NT2/D1 (cell line): ENCODE measurements at regions not wholly inside any gene's neighbourhood (a gene's known extent, or its start where the extent isn't known, plus 50 kb on each side); places are given as distances from the start of the nearest gene placed in this dataset.

Source experiments
- DNase-seq: peaks from one replicate; pipeline ENCODE4 v3.0.0-alpha.2; 2011; ENCODE audit warnings: low read depth, low spot score
- H3K27me3 ChIP-seq: 2 replicates; pipeline ENCODE4 v1.6.0; 2011; ENCODE audit warnings: mild to moderate bottlenecking; ENCODE audit not compliant: insufficient read length, insufficient read depth
- H3K36me3 ChIP-seq: 2 replicates; pipeline ENCODE4 v1.6.1; 2011; ENCODE audit warnings: mild to moderate bottlenecking, low read length, mixed read lengths; ENCODE audit not compliant: insufficient read depth, insufficient read length
- H3K4me1 ChIP-seq: 2 replicates; pipeline ENCODE4 v1.5.1; 2011; ENCODE audit not compliant: insufficient read depth, insufficient read length
- H3K4me3 ChIP-seq: 2 replicates; pipeline ENCODE4 v1.5.1; 2011; ENCODE audit warnings: low read depth; ENCODE audit not compliant: insufficient read length
- H3K9ac ChIP-seq: 2 replicates; pipeline ENCODE4 v1.6.0; 2011; ENCODE audit warnings: low read depth; ENCODE audit not compliant: insufficient read length
- H3K9me3 ChIP-seq: 2 replicates; pipeline ENCODE4 v1.5.1; 2011; ENCODE audit warnings: mild to moderate bottlenecking, low read length; ENCODE audit not compliant: insufficient read depth
- SUZ12 ChIP-seq: IDR thresholded peaks from 2 replicates; pipeline ENCODE4 v1.6.1; 2011; ENCODE audit not compliant: insufficient read length, insufficient read depth; ENCODE audit errors: extremely low read depth
- YY1 ChIP-seq: IDR thresholded peaks from 2 replicates; pipeline ENCODE4 v1.6.1; 2011; ENCODE audit not compliant: insufficient read length, insufficient read depth
- ZNF274 ChIP-seq: IDR thresholded peaks from 2 replicates; pipeline ENCODE4 v1.6.1; 2011; ENCODE audit warnings: mild to moderate bottlenecking, low read depth, low read length

DNA sequence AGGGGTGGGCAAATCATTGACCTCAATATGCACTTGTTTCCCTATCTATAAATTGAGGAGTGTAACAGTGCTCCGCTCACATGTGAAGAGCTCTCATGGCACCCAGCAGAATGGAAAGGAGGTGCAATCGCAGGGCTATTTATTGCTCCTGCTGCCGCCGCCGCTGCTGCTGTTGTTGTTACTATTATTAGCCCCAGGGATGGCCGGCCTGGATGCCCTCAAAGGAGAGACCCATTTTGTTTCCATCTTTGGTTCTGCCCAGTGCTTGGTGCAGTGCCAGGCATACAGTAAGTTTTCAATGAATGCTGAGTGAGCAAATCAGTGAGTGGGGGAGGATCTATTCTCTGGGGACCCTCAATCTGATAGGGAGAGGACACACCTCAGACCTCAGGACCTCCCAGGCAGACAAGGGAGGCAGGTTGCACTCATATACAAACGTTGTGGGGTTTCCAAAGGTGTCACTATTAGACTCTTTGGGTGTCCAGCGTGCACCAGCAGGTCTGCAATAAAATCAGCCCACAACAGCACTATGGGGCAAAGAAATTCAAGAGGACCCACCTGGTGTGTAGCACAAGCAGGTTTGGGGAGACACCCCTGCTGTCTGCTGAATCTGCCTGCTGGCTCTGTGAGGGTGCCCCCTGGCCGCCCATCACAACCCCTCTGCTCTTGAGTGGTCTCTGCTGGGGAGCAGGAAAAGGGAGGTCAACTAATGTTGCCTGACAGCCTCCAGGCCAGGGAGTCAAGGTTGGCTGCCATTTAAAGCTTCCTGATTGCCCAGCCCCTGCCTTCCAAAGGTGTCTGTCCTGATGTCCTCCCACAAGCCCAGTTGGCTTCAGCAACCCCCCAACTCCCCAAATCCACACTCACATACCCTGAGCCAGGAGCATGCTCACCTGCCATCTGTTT is 136.3 kb downstream of the ACTL8 start:
- Histone ChIP-seq H3K9ac (no peak overlapping the region), H3K4me3 (no peak overlapping the region), H3K9me3 (no peaks in the 10 kb centered on the region), H3K4me1 (no peaks in the 10 kb centered on the region), H3K36me3 (no peaks in the 10 kb centered on the region), H3K27me3 (peaks cover 2% of the 10 kb centered on the region)
- no peak for DNase-seq
- TF ChIP-seq ZNF274 (no peak), YY1 (no peak), SUZ12 (no peak)

DNA sequence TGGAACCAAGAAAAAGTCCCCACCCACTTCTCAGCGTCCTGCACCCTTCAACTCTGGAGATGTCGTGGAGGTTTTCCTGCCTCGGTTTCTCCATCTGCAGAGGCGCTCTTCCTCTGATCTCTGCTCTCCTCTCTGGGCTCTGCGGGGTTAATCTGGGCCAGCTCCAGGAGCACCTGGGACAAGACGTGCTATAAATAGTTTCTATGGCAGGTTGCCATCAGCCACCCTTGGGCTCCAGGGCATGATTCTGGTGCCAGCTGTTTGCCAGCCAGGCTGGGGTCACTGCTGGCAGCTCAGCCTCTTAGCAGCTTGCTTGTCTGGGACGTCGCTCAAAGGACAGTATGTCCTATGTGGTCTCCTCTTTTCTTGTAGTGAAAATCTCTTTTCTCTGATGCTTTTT is 137.1 kb downstream of the ACTL8 start:
- TF ChIP-seq ZNF274: no peak
- TF ChIP-seq YY1: no peak
- no peak for TF ChIP-seq SUZ12
- H3K4me3 ChIP-seq: no peak overlapping the region
- H3K4me1 ChIP-seq: no peaks in the 10 kb centered on the region
- DNase-seq: no peak
- no peaks in the 10 kb centered on the region for H3K36me3 ChIP-seq
- peaks cover 2% of the 10 kb centered on the region for H3K27me3 ChIP-seq
- no peaks in the 10 kb centered on the region for H3K9me3 ChIP-seq
- no peak overlapping the region for H3K9ac ChIP-seq

DNA sequence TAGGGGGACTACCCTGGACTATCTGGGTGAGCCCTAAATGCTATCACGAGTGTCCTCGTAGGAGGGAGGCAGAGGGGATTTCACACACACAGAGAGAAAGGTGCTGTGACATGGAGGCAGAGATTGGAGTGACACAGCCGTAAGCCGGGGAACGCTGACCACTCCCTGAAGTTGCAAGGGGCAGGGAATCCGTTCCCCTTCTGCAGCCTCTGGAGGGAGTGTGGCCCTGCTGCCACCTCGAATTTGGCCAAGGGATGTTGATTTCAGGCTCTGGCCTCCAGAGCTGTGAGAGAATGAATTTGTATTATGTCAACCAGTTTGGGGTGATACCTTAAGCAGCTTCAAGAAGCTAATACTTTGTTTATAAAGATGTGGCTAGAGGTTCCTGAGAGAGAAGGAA is 137.7 kb downstream of the ACTL8 start:
- Histone ChIP-seq H3K27me3 (peaks cover 2% of the 10 kb centered on the region), H3K4me1 (no peaks in the 10 kb centered on the region), H3K4me3 (no peak overlapping the region), H3K9ac (no peak overlapping the region), H3K36me3 (no peaks in the 10 kb centered on the region), H3K9me3 (no peaks in the 10 kb centered on the region)
- TF ChIP-seq ZNF274: no peak
- TF ChIP-seq SUZ12: no peak
- TF ChIP-seq YY1: no peak
- DNase-seq: no peak

DNA sequence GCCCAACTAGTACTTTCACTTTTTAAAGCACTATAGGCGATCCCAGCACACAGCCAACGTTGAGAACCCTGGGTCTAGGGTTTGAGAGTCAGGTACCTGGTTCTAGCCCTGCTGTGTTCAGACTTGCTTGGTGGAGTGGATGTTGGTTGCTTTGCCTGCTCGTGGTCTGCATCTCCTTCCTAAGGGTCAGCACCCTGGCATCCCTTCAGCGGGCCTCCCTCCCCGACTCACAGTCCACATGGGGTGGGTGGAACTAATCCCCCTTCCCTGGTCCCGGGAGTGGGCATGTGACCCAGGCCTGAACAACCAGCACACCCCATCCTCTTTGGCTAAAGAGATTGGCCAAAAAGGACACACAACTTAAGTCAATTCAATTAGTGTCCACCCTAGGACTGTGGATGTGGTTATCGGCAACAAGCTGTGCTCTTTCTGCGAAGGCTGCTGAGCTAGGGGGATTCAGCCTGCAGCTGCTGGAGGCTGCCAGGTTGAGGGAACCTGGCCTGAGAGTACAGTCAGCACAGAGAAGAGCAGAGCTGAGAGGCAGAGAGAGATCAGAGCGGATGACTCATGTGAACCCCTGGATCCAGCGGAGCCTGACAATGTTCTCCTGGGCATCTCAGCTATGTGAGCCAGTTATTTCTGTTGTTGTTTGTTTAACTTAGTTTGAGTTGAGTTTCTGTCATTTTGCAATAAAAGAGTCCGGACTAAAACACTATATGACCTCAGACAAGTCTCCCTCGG is 138.9 kb downstream of the ACTL8 start:
- Histone ChIP-seq H3K4me3 (no peak overlapping the region), H3K9me3 (no peaks in the 10 kb centered on the region)
- TF ChIP-seq YY1: no peak
- TF ChIP-seq SUZ12: no peak
- no peak for TF ChIP-seq ZNF274

DNA sequence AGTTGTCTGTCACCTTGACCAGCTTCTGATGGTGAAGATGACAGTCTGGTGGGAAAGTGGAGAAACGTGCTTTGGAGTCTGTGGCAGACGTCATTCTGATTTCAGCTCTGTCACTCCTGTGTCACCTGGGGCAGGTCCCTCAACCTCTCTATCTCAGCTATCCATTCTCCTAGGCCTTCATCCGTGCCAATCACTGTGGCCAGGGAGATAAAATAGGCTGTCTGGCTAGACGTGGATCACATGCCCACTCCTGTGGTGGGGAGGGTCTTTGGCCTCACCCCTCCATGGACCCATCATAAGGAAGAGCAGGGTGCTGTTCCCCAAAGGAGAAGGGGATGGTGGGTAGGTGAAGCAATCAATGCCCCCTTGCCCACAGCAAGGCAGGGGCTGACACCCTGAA is 140.3 kb downstream of the ACTL8 start:
- H3K9me3 ChIP-seq: no peaks in the 10 kb centered on the region
- no peak overlapping the region for H3K4me3 ChIP-seq
- H3K4me1 ChIP-seq: no peaks in the 10 kb centered on the region
- DNase-seq: no peak
- no peak overlapping the region for H3K9ac ChIP-seq
- peaks cover 2% of the 10 kb centered on the region for H3K27me3 ChIP-seq
- H3K36me3 ChIP-seq: no peaks in the 10 kb centered on the region
- TF ChIP-seq ZNF274 (no peak), YY1 (no peak), SUZ12 (no peak)

More for the DNA sequence above, 138.9 kb downstream of the ACTL8 start:
- no peaks in the 10 kb centered on the region for H3K4me1 ChIP-seq
- H3K9ac ChIP-seq: no peak overlapping the region
- H3K36me3 ChIP-seq: no peaks in the 10 kb centered on the region
- peaks cover 2% of the 10 kb centered on the region for H3K27me3 ChIP-seq
- no peak for DNase-seq

DNA sequence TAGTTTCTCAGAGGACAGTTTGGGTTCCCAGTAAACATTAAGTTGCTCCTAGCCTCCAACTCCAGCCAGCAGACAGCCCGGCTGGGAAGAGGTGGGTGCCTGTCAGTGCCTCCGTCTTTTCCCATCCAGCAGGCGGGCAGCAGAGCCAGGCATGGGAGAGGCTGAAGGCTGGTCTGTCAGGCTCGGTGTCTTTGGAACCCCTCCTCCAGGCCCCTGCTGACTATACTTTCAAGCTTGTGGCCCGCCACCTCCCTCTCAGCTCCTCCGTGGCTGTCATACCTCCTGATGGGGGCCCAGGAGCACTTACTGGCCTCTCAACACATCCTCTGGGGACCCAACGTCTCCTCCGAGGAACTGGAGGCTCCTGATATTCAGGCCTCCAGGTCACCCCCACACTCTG is 140.9 kb downstream of the ACTL8 start:
- H3K9ac ChIP-seq: no peak overlapping the region
- H3K36me3 ChIP-seq: no peaks in the 10 kb centered on the region
- TF ChIP-seq ZNF274 (no peak), SUZ12 (no peak), YY1 (no peak)
- H3K4me1 ChIP-seq: no peaks in the 10 kb centered on the region
- H3K4me3 ChIP-seq: no peak overlapping the region
- no peak for DNase-seq
- peaks cover 2% of the 10 kb centered on the region for H3K27me3 ChIP-seq
- H3K9me3 ChIP-seq: no peaks in the 10 kb centered on the region

DNA sequence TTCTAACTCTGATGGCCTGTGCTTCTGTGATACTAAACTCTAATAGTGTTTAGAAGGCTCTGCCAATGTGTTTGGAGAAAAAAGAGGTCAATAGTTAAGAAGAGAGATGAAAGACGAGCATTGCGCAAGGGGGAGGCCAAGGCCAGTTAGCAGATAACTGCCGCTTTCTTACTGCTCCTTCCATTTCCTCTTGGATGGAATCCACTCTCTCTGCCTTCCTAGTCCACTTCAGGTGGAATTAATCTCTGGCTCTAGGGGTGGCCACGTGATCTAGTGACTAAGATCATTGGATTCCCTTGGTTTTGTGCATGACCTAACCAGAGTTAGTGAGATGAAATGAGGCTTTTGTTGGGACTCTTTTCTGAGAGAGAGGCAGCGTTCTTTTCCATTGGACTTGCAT is 148.3 kb downstream of the ACTL8 start:
- no peaks in the 10 kb centered on the region for H3K4me1 ChIP-seq
- H3K9ac ChIP-seq: no peak overlapping the region
- DNase-seq: no peak
- no peaks in the 10 kb centered on the region; the same call in 1 of the 2 replicates for H3K9me3 ChIP-seq
- H3K36me3 ChIP-seq: no peaks in the 10 kb centered on the region
- no peak overlapping the region for H3K4me3 ChIP-seq
- TF ChIP-seq SUZ12 (no peak), YY1 (no peak), ZNF274 (no peak)
- H3K27me3 ChIP-seq: no peaks in the 10 kb centered on the region
